Activated CD8-positive, alpha-beta T cell treated with anti-CD3 and anti-CD28 coated beads for 36 hours (primary cell): ENCODE measurements at regions not wholly inside any gene's neighbourhood (a gene's known extent, or its start where the extent isn't known, plus 50 kb on each side); places are given as distances from the start of the nearest gene placed in this dataset.

Experiments
- ATAC-seq: fragments of 200-7000 bp; cut with Tn5 transposase; one replicate; pipeline ENCODE4 v1.10.0; 2021; ENCODE audit warnings: mild to moderate bottlenecking, moderate library complexity
- CTCF ChIA-PET: fragments of 350-600 bp; sonication (Branson Sonifier 250); formaldehyde crosslinking; loops from one replicate; lab custom pipeline; 2021; ENCODE audit warnings: antibody characterized with exemption; lab: Charles Lee
- POLR2A ChIA-PET: fragments of 350-600 bp; sonication (Branson Sonifier 250); formaldehyde crosslinking; loops from one replicate; lab custom pipeline; 2021; ENCODE audit warnings: antibody characterized with exemption; lab: Charles Lee
- DNase-seq: peaks from one replicate; pipeline ENCODE4 v3.0.0-alpha.2; 2020
- H3K27ac Mint-ChIP-seq: one replicate; pipeline ENCODE4 v1.8.0; 2021; ENCODE audit warnings: mild to moderate bottlenecking, mixed read lengths
- H3K27me3 Mint-ChIP-seq: one replicate; pipeline ENCODE4 v1.8.0; 2021; ENCODE audit warnings: mixed read lengths
- H3K36me3 Mint-ChIP-seq: one replicate; pipeline ENCODE4 v1.8.0; 2021; ENCODE audit warnings: low read depth, mixed read lengths
- H3K4me1 Mint-ChIP-seq: one replicate; pipeline ENCODE4 v1.8.0; 2021; ENCODE audit warnings: low read depth, mixed read lengths
- H3K4me3 Mint-ChIP-seq: one replicate; pipeline ENCODE4 v1.8.0; 2021; ENCODE audit warnings: mild to moderate bottlenecking, moderate library complexity, mixed read lengths
- H3K9me3 Mint-ChIP-seq: one replicate; pipeline ENCODE4 v1.8.0; 2021; ENCODE audit warnings: mixed read lengths
- intact Hi-C: fragments of 100-400 bp; cut with micrococcal nuclease; formaldehyde crosslinking; loops from one replicate; pipeline ENCODE4 v1.10.0; 2022
- TF ChIP-seq, protein P1 (sequence below): fragments of 200-600 bp; IDR thresholded peaks from one replicate; pipeline ENCODE4 v1.8.0; 2022; ENCODE audit warnings: antibody characterized with exemption, mild to moderate bottlenecking

GRCh38 chr5:115414406-115415142 is 118.1 kb upstream of the CCDC112 start:
- intact Hi-C loops = no loop called here
- TF ChIP-seq, protein P1, sequence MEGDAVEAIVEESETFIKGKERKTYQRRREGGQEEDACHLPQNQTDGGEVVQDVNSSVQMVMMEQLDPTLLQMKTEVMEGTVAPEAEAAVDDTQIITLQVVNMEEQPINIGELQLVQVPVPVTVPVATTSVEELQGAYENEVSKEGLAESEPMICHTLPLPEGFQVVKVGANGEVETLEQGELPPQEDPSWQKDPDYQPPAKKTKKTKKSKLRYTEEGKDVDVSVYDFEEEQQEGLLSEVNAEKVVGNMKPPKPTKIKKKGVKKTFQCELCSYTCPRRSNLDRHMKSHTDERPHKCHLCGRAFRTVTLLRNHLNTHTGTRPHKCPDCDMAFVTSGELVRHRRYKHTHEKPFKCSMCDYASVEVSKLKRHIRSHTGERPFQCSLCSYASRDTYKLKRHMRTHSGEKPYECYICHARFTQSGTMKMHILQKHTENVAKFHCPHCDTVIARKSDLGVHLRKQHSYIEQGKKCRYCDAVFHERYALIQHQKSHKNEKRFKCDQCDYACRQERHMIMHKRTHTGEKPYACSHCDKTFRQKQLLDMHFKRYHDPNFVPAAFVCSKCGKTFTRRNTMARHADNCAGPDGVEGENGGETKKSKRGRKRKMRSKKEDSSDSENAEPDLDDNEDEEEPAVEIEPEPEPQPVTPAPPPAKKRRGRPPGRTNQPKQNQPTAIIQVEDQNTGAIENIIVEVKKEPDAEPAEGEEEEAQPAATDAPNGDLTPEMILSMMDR = no peak
- ChIA-PET POLR2A (interaction anchor here (0.9 to 1.1 kb wide), 2 partner anchors 38 to 46 kb away, joined by 3 read pairs; no protein-coding TSS in a partner anchor), CTCF (interaction anchor here (1.5 kb wide), 1 partner anchor 160 kb away, joined by 4 read pairs; no protein-coding TSS in a partner anchor)
- DNase-seq = no peak
- Mint-ChIP-seq H3K36me3 (no peaks in the 10 kb centered on the region), H3K9me3 (no peaks in the 10 kb centered on the region), H3K27me3 (peaks cover 9% of the 10 kb centered on the region), H3K27ac (no peak overlapping the region), H3K4me1 (peaks cover 9% of the 10 kb centered on the region), H3K4me3 (no peak overlapping the region)
- ATAC-seq = peak; percentile 24

DNA sequence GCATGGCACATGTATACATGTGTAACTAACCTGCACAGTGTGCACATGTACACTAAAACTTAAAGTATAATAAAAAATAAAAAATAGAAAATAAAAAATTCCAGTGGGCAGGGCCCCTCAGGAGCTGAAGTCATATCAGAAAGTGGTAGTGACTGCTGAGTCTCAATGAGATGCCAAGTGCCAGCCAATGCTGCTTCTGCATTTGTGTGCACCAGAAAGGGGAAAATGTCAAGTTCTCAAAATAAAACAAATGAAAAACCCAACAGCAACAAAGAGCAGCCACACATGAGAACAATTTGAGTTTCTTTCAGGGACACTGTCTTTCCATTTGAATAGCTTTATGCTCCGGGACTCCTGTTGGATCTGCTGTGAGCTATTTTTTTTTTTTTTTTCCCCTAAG is 117.2 kb upstream of the CCDC112 start:
- DNase-seq = no peak
- TF ChIP-seq, protein P1 = no peak
- H3K27me3 Mint-ChIP-seq = peaks cover 8% of the 10 kb centered on the region
- POLR2A ChIA-PET = interaction anchor here (1.1 kb wide), 1 partner anchor 47 kb away, joined by 3 read pairs; no protein-coding TSS in a partner anchor
- CTCF ChIA-PET = no interaction called here
- H3K4me1 Mint-ChIP-seq = peaks cover 9% of the 10 kb centered on the region
- intact Hi-C loops = no loop called here
- ATAC-seq = no peak
- no peaks in the 10 kb centered on the region for H3K36me3 Mint-ChIP-seq
- H3K27ac Mint-ChIP-seq = no peak overlapping the region
- H3K9me3 Mint-ChIP-seq = no peaks in the 10 kb centered on the region
- no peak overlapping the region for H3K4me3 Mint-ChIP-seq

DNA sequence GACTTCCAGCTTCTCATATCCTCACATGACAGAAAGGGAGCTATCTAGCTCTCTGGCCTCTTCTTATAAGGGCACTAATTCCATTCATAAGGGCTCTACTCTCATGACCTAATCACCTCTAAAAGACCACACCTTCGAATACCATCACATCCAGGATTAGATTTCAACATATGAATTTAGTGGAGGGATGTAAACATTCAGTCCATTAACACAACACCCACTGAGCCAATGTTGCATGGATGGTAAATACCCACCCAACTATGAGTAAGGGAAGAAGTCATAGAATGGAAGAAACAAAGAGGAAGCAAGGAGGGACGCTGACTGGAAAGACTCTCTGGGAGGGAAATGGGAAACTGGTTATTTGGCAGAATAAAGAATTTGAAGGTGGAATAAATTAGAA is 112.6 kb upstream of the CCDC112 start:
- intact Hi-C loops = no loop called here

DNA sequence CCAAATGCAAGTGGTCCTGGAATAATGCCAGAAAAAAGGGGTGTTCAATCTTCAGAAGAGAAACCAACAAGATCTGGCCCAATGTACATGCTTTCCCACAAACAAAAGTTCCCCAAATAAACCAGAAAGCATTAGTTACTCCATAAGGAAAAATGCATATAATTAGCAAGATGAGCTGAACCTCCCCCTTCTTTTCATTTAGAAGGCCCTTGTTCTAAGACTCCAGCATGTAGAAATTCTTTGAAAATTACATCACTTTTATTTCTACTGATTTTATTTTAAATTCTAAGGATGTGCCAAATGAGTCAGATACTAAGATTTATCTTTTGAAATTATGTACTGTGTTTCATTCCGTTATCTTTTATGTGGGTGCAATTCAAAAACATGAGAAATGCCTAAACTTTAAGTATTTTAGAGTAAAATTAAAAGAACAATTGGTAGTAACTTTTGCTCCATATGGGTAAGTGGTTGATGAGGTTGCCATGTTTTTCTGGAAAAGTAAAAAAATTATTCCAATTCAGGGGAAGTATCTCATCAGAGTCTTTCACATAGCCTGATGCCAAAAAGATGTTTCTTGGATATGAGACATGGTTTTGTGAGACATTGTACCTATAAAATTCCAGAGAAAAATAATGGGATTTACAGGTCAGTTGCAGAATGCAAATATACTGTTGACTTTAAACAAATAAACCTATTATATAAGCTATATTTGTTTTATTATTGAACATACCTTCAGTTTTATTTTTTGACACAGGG is 106.5 kb upstream of the CCDC112 start:
- TF ChIP-seq, protein P1 = no peak

More for the DNA sequence above, 112.6 kb upstream of the CCDC112 start:
- Mint-ChIP-seq H3K27me3 (peaks cover 21% of the 10 kb centered on the region), H3K4me1 (no peaks in the 10 kb centered on the region), H3K36me3 (no peaks in the 10 kb centered on the region), H3K9me3 (no peaks in the 10 kb centered on the region), H3K4me3 (no peak overlapping the region), H3K27ac (no peak overlapping the region)
- ChIA-PET CTCF (no interaction called here), POLR2A (no interaction called here)
- TF ChIP-seq, protein P1 = no peak
- DNase-seq = no peak
- no peak for ATAC-seq

DNA sequence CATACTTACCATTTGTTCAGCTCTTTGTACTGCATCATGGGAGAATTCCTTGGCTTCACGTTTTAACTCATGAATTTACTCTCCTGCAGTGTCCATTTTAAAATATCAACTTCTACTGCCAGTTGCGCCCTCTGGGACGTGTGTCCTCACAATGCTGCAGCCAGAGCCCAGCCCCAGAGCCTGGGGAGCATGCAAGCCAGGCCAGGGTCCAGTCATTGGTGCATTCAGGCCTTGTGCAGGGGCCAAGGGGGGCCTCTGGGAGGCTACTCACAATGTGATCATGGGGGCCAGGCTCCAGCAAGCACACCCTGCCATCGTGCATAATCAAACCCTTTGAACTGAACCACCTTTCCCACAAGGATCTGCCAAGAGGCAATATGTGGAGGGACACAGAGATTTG is 105.6 kb upstream of the CCDC112 start:
- ATAC-seq (no peak), DNase-seq (no peak)
- no peak overlapping the region for H3K27ac Mint-ChIP-seq
- ChIA-PET CTCF (no interaction called here), POLR2A (no interaction called here)
- TF ChIP-seq, protein P1 = no peak
- intact Hi-C loops = no loop called here
- H3K27me3 Mint-ChIP-seq = peaks cover 10% of the 10 kb centered on the region
- no peaks in the 10 kb centered on the region for H3K9me3 Mint-ChIP-seq
- no peaks in the 10 kb centered on the region for H3K4me1 Mint-ChIP-seq
- no peak overlapping the region for H3K4me3 Mint-ChIP-seq
- H3K36me3 Mint-ChIP-seq = no peaks in the 10 kb centered on the region

More for the DNA sequence above, 106.5 kb upstream of the CCDC112 start:
- no peaks in the 10 kb centered on the region for H3K4me1 Mint-ChIP-seq
- ChIA-PET CTCF (no interaction called here), POLR2A (no interaction called here)
- DNase-seq = no peak
- H3K27ac Mint-ChIP-seq = no peak overlapping the region
- H3K27me3 Mint-ChIP-seq = peaks cover 16% of the 10 kb centered on the region
- intact Hi-C loops = no loop called here
- H3K36me3 Mint-ChIP-seq = no peaks in the 10 kb centered on the region
- ATAC-seq = no peak
- no peak overlapping the region for H3K4me3 Mint-ChIP-seq
- no peaks in the 10 kb centered on the region for H3K9me3 Mint-ChIP-seq
